Nucleus accumbens (tissue), 56 donors: ENCODE measurements at regions not wholly inside any gene's neighbourhood (a gene's known extent, or its start where the extent isn't known, plus 50 kb on each side); places are given as distances from the start of the nearest gene placed in this dataset.
"Not testable (repeated sequence)": the region's sequence is repeated elsewhere in the genome, so short reads cannot be mapped to it uniquely, and the experiment has no call there.

Source experiments
- DNase-seq, 56 donors: peaks; one replicate each; lab custom pipeline; 2025; lab: John Stamatoyannopoulos, UW

- DNase-seq, result no peak
Measured at GRCh38 chr21:17390569-17390968, 122.3 kb upstream of the CXADR start.

GRCh38 chr21:17391811-17392340 lies 121.0 kb upstream of the CXADR start:
- no peak for DNase-seq

- DNase-seq, result no peak
Measured at GRCh38 chr21:17393413-17393812, 119.4 kb upstream of the CXADR start.

GRCh38 chr21:17396948-17397347 lies 115.9 kb upstream of the CXADR start:
- no peak for DNase-seq

- no peak for DNase-seq
Measured at GRCh38 chr21:17397703-17398102, 115.1 kb upstream of the CXADR start.

GRCh38 chr21:17398954-17399353 lies 113.9 kb upstream of the CXADR start:
- not testable (repeated sequence) for DNase-seq

- no peak for DNase-seq
Measured at GRCh38 chr21:17402937-17403336, 109.9 kb upstream of the CXADR start.

- no peak for DNase-seq
Measured at GRCh38 chr21:17406202-17406601, 106.6 kb upstream of the CXADR start.

- DNase-seq, result peak in 20 of 56 donors; percentile 14 to 67 (median 28)
Measured at GRCh38 chr21:17414766-17415165, 98.1 kb upstream of the CXADR start.

- DNase-seq, result no peak
Measured at GRCh38 chr21:17416139-17416538, 96.7 kb upstream of the CXADR start.

GRCh38 chr21:17422931-17423330 lies 89.9 kb upstream of the CXADR start:
- no peak for DNase-seq

GRCh38 chr21:17427157-17427556 lies 85.7 kb upstream of the CXADR start:
- peak in 30 of 56 donors; percentile 6 to 68 (median 34) for DNase-seq

GRCh38 chr21:17427831-17428483 lies 84.9 kb upstream of the CXADR start:
- no peak for DNase-seq

GRCh38 chr21:17428484-17428869 lies 84.4 kb upstream of the CXADR start:
- no peak for DNase-seq

GRCh38 chr21:17428980-17429379 lies 83.9 kb upstream of the CXADR start:
- DNase-seq, result no peak

- DNase-seq, result no peak
Measured at GRCh38 chr21:17429936-17430335, 82.9 kb upstream of the CXADR start.

GRCh38 chr21:17432732-17433057 lies 80.1 kb upstream of the CXADR start:
- DNase-seq, result no peak

GRCh38 chr21:17433730-17434129 lies 79.1 kb upstream of the CXADR start:
- DNase-seq, result no peak

GRCh38 chr21:17435565-17436543 lies 77.0 kb upstream of the CXADR start:
- no peak for DNase-seq

- DNase-seq, result peak in 1 of 56 donors; percentile 58
Measured at GRCh38 chr21:17436626-17437111, 76.2 kb upstream of the CXADR start.

GRCh38 chr21:17438635-17439034 lies 74.2 kb upstream of the CXADR start:
- DNase-seq, result peak in 11 of 56 donors; percentile 7 to 35 (median 26)
